ENCODE measurements at regions not wholly inside any gene's neighbourhood (a gene's known extent, or its start where the extent isn't known, plus 50 kb on each side); places are given as distances from the start of the nearest gene placed in this dataset.
"Not testable (repeated sequence)": the region's sequence is repeated elsewhere in the genome, so short reads cannot be mapped to it uniquely, and the experiment has no call there.

- TF ChIP-seq ZBTB4 (CRISPR knock-in tag; IDR thresholded peaks at IDR 0.05) = no peak
Measured at GRCh38 chr15:66886241-66886675, 179.1 kb upstream of the SMAD3 start (continued).

GRCh38 chr15:66886686-66887273, 178.6 kb upstream of the SMAD3 start:
- H2AFZ ChIP-seq (ENCODE audit: control insufficient read depth, low read depth, low read length) = no peak overlapping the region
- ChIA-PET CTCF (no interaction called here), SMC1A (ENCODE audit: uncharacterized antibody, unreplicated experiment) (no interaction called here), RAD21 (ENCODE audit: unreplicated experiment) (no interaction called here), POLR2A (no interaction called here)
- DNase-seq (ENCODE audit: low read depth, low spot score) (no peak), FAIRE-seq (no peak), ATAC-seq (no peak)
- H3K36me3 ChIP-seq (ENCODE audit: control insufficient read depth in 2 of 2, insufficient read depth in 2 of 2, low read length in 1 of 2) = no peaks in the 10 kb centered on the region
- no peak overlapping the region for H3K4me3 ChIP-seq
- H3K9ac ChIP-seq (ENCODE audit: control insufficient read depth, insufficient read depth, low read length) = no peak overlapping the region
- peaks cover 0 to 4% of the 10 kb centered on the region in 2 experiments; a peak in 2 of 4 replicates for H3K27me3 ChIP-seq (replicated peaks in 1 of 2; ENCODE audit: control insufficient read depth in 2 of 2, insufficient read depth in 2 of 2, low read length in 1 of 2)
- no peak overlapping the region for H3K4me2 ChIP-seq (ENCODE audit: control insufficient read depth, insufficient read depth)
- H3K9me3 ChIP-seq (replicated peaks; ENCODE audit: control insufficient read depth, insufficient read depth, low read length) = no peaks in the 10 kb centered on the region
- no peak overlapping the region for H3K27ac ChIP-seq (ENCODE audit: control insufficient read depth, insufficient read depth)
- H4K20me1 ChIP-seq (ENCODE audit: control insufficient read depth, insufficient read depth) = no peaks in the 10 kb centered on the region
- no peaks in the 10 kb centered on the region for H3K4me1 ChIP-seq (ENCODE audit: control insufficient read depth, insufficient read depth, low read length)
- WGBS (ENCODE audit: insufficient coverage, insufficient replicate concordance, low lambda C conversion rate, missing lambda C conversion rate) = 14% methylated on average over 7 of the region's 7 CpGs
- TF ChIP-seq HDGF (IDR thresholded peaks at IDR 0.05) (no peak), MTA2 (IDR thresholded peaks at IDR 0.05; ENCODE audit: low read depth) (no peak)
- no peaks in the 10 kb centered on the region for H3K79me2 ChIP-seq (ENCODE audit: control insufficient read depth, insufficient read depth, low read length)
- intact Hi-C loops (cut with micrococcal nuclease; ENCODE audit: unreplicated experiment) (no loop called here), in situ Hi-C loops (cut with MboI) (no loop called here)
- BruUV-seq (replicated peaks) = no TSS peak

GRCh38 chr15:66889298-66889697, 176.1 kb upstream of the SMAD3 start:
- SMC1A ChIA-PET (ENCODE audit: uncharacterized antibody, unreplicated experiment); BruUV-seq (replicated peaks); RAD21 ChIA-PET (ENCODE audit: unreplicated experiment): not testable (repeated sequence)

More at GRCh38 chr15:66889298-66889697, 176.1 kb upstream of the SMAD3 start:
- H3K9me3 ChIP-seq (replicated peaks; ENCODE audit: control insufficient read depth, insufficient read depth, low read length); POLR2A ChIA-PET; H3K4me3 ChIP-seq; in situ Hi-C loops (cut with MboI); H3K4me1 ChIP-seq (ENCODE audit: control insufficient read depth, insufficient read depth, low read length); H3K9ac ChIP-seq (ENCODE audit: control insufficient read depth, insufficient read depth, low read length); H3K27me3 ChIP-seq (replicated peaks in 1 of 2; ENCODE audit: control insufficient read depth in 2 of 2, insufficient read depth in 2 of 2, low read length in 1 of 2); H3K79me2 ChIP-seq (ENCODE audit: control insufficient read depth, insufficient read depth, low read length); ATAC-seq; DNase-seq (ENCODE audit: low read depth, low spot score); H3K4me2 ChIP-seq (ENCODE audit: control insufficient read depth, insufficient read depth); H3K36me3 ChIP-seq (ENCODE audit: control insufficient read depth in 2 of 2, insufficient read depth in 2 of 2, low read length in 1 of 2); H3K27ac ChIP-seq (ENCODE audit: control insufficient read depth, insufficient read depth); FAIRE-seq; CTCF ChIA-PET; H4K20me1 ChIP-seq (ENCODE audit: control insufficient read depth, insufficient read depth); H2AFZ ChIP-seq (ENCODE audit: control insufficient read depth, low read depth, low read length); intact Hi-C loops (cut with micrococcal nuclease; ENCODE audit: unreplicated experiment): not testable (repeated sequence)
